ENCODE measurements at regions not wholly inside any gene's neighbourhood (a gene's known extent, or its start where the extent isn't known, plus 50 kb on each side); places are given as distances from the start of the nearest gene placed in this dataset.
"Not testable (repeated sequence)": the region's sequence is repeated elsewhere in the genome, so short reads cannot be mapped to it uniquely, and the experiment has no call there.

DNA sequence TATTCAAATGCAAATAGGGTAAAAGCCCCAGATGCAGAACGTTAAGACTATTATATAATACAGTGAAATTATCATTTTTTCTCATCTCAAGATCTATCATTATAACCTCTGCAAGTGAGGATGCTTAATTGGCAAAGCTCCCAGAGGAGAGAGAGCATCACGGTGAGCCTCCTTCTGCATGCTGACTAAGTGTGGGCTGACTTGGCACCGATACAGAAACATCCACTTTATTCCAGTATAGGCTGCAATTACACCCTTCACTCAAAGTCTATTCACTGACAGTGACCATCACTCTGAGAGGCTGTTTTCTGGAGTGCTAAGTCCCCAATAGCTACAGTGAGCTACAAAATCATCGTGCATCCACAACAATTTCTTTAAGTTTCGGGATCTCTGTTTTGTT is 171.1 kb upstream of the NBPF9 start:
- H3K9me3 ChIP-seq (ENCODE audit: low read length); CTCF ChIA-PET (ENCODE audit: unreplicated experiment); POLR2A ChIA-PET; H3K79me2 ChIP-seq (ENCODE audit: insufficient read depth, low read depth, low read length); H3K4me2 ChIP-seq (ENCODE audit: low read length); BruUV-seq (replicated peaks); H3K9me2 ChIP-seq (ENCODE audit: insufficient read depth, low read length); H2AFZ ChIP-seq (ENCODE audit: low read length); H3K4me1 ChIP-seq (ENCODE audit: insufficient read depth, low read length, poor library complexity, severe bottlenecking); H3K4me3 ChIP-seq (ENCODE audit: low read depth, low read length, poor library complexity, severe bottlenecking); H4K20me1 ChIP-seq (ENCODE audit: insufficient read depth, low read length); H3K27ac ChIP-seq (ENCODE audit: low read depth, low read length, poor library complexity, severe bottlenecking); intact Hi-C loops (cut with micrococcal nuclease; ENCODE audit: unreplicated experiment); H3K36me3 ChIP-seq (ENCODE audit: insufficient read depth, low read length); DNase-seq (ENCODE audit: low spot score): not testable (repeated sequence)

DNA sequence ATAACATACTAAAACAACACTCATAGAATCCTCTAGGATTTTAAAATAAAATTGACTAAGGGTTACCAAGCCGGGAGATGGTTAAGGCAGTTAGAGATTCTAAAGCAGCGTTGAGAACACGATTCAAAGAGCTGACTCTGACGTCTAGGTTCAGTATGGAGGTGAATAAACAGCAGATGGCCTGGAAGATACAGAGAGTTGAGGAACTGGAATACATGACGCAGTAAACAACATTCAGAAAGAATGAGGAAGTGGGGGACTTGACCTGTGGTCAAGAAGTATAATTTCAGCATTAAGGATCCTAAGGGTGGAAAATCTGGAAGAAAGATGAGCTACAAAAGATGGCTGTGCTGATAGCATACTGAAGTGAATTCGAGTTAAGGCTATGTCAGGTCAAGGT is 172.5 kb upstream of the NBPF9 start:
- DNase-seq (ENCODE audit: low spot score); POLR2A ChIA-PET; BruUV-seq (replicated peaks); H3K4me3 ChIP-seq (ENCODE audit: low read depth, low read length, poor library complexity, severe bottlenecking); intact Hi-C loops (cut with micrococcal nuclease; ENCODE audit: unreplicated experiment); H3K36me3 ChIP-seq (ENCODE audit: insufficient read depth, low read length); H3K9me2 ChIP-seq (ENCODE audit: insufficient read depth, low read length); H3K4me1 ChIP-seq (ENCODE audit: insufficient read depth, low read length, poor library complexity, severe bottlenecking); H4K20me1 ChIP-seq (ENCODE audit: insufficient read depth, low read length); H2AFZ ChIP-seq (ENCODE audit: low read length); H3K9me3 ChIP-seq (ENCODE audit: low read length); H3K79me2 ChIP-seq (ENCODE audit: insufficient read depth, low read depth, low read length); H3K4me2 ChIP-seq (ENCODE audit: low read length); H3K27ac ChIP-seq (ENCODE audit: low read depth, low read length, poor library complexity, severe bottlenecking); CTCF ChIA-PET (ENCODE audit: unreplicated experiment): not testable (repeated sequence)

DNA sequence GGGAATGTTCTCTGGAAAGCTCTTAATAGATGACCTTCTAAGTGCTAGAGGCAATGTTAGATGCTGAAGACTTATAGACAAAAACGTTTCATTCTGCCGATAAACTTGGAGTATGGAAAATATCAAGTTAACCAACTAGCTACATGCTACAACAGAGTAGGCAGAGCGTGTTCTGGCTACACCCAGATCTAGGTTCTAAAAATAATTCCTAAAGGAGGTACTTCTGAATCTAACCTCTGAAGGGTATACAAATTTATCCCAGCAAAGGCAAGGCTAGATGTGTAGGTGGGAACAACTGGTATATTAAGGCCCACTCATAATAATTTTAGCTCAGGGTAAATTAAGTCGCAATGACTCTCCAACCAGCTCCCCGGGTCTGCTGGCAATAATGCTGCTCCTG is 173.1 kb upstream of the NBPF9 start:
- H3K4me1 ChIP-seq (ENCODE audit: insufficient read depth, low read length, poor library complexity, severe bottlenecking); POLR2A ChIA-PET; H4K20me1 ChIP-seq (ENCODE audit: insufficient read depth, low read length); H2AFZ ChIP-seq (ENCODE audit: low read length); H3K9me3 ChIP-seq (ENCODE audit: low read length); DNase-seq (ENCODE audit: low spot score); H3K4me2 ChIP-seq (ENCODE audit: low read length); H3K4me3 ChIP-seq (ENCODE audit: low read depth, low read length, poor library complexity, severe bottlenecking); H3K9me2 ChIP-seq (ENCODE audit: insufficient read depth, low read length); H3K27ac ChIP-seq (ENCODE audit: low read depth, low read length, poor library complexity, severe bottlenecking); H3K36me3 ChIP-seq (ENCODE audit: insufficient read depth, low read length); BruUV-seq (replicated peaks); intact Hi-C loops (cut with micrococcal nuclease; ENCODE audit: unreplicated experiment); CTCF ChIA-PET (ENCODE audit: unreplicated experiment); H3K79me2 ChIP-seq (ENCODE audit: insufficient read depth, low read depth, low read length): not testable (repeated sequence)

DNA sequence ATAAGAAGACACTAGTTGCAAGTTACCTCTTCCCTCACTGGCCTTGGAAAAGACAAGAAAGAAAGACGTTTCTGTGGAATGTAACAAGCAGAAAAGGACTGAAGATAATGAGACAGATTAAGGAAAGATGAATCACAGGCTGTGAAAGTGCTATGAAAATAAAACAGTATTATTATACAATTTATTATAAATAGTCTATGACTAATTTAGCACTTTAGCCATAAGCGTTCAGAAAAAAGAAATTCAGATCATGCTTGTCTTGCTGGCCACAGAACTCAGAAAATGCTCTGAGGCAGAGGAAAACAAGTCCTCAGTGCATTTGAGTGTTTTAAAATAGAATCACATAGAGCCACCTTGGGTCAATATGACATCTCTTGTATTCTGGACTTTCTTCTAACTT is 174.8 kb upstream of the NBPF9 start:
- DNase-seq (ENCODE audit: low spot score); H3K4me3 ChIP-seq (ENCODE audit: low read depth, low read length, poor library complexity, severe bottlenecking); POLR2A ChIA-PET; H3K4me1 ChIP-seq (ENCODE audit: insufficient read depth, low read length, poor library complexity, severe bottlenecking); BruUV-seq (replicated peaks); H2AFZ ChIP-seq (ENCODE audit: low read length); H3K27ac ChIP-seq (ENCODE audit: low read depth, low read length, poor library complexity, severe bottlenecking); H3K79me2 ChIP-seq (ENCODE audit: insufficient read depth, low read depth, low read length); H3K4me2 ChIP-seq (ENCODE audit: low read length); CTCF ChIA-PET (ENCODE audit: unreplicated experiment); H3K36me3 ChIP-seq (ENCODE audit: insufficient read depth, low read length); H3K9me2 ChIP-seq (ENCODE audit: insufficient read depth, low read length); H4K20me1 ChIP-seq (ENCODE audit: insufficient read depth, low read length); intact Hi-C loops (cut with micrococcal nuclease; ENCODE audit: unreplicated experiment); H3K9me3 ChIP-seq (ENCODE audit: low read length): not testable (repeated sequence)

DNA sequence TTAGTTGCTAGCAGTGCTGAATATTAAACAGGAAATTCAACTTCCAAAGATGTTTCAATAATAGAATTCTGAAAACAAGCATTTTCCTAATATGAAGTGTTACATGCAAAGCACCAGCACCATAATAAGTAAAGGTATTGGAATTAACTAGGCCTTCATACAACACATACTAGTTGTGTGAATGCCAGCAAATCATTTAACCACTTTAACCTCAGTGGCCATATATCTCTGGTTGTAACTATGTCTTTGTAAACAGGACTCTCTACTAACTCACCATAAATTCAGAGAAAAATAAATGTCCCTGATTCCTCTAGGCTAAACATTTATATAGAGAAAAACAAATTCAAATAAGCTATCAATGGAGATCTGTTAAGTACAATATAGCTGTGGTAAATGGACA is 175.7 kb upstream of the NBPF9 start:
- H3K36me3 ChIP-seq (ENCODE audit: insufficient read depth, low read length); H3K4me1 ChIP-seq (ENCODE audit: insufficient read depth, low read length, poor library complexity, severe bottlenecking); H3K4me2 ChIP-seq (ENCODE audit: low read length); POLR2A ChIA-PET; CTCF ChIA-PET (ENCODE audit: unreplicated experiment); H3K4me3 ChIP-seq (ENCODE audit: low read depth, low read length, poor library complexity, severe bottlenecking); BruUV-seq (replicated peaks); H3K9me3 ChIP-seq (ENCODE audit: low read length); DNase-seq (ENCODE audit: low spot score); H4K20me1 ChIP-seq (ENCODE audit: insufficient read depth, low read length); H3K9me2 ChIP-seq (ENCODE audit: insufficient read depth, low read length); intact Hi-C loops (cut with micrococcal nuclease; ENCODE audit: unreplicated experiment); H3K27ac ChIP-seq (ENCODE audit: low read depth, low read length, poor library complexity, severe bottlenecking); H2AFZ ChIP-seq (ENCODE audit: low read length); H3K79me2 ChIP-seq (ENCODE audit: insufficient read depth, low read depth, low read length): not testable (repeated sequence)

DNA sequence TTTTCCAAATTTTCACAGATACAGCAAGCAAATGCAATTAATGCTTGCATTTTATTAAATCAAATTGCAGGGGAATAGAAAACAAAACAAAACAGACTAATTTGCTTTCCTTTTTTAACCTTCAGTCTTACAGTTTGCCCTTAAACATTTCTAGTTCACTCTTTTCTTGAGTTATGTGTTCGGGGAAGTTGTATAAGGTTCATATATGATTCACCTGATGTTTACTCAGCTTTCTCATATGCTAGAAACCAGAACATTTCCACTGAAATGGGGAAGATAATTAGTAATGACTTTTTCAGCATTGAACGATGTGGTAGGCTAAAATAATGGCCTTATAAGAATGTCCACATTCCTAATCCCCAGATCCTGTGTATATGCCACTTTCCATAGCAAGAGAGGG is 176.2 kb upstream of the NBPF9 start:
- H3K4me3 ChIP-seq (ENCODE audit: low read depth, low read length, poor library complexity, severe bottlenecking); H3K36me3 ChIP-seq (ENCODE audit: insufficient read depth, low read length); H3K4me1 ChIP-seq (ENCODE audit: insufficient read depth, low read length, poor library complexity, severe bottlenecking); H3K9me3 ChIP-seq (ENCODE audit: low read length); H3K27ac ChIP-seq (ENCODE audit: low read depth, low read length, poor library complexity, severe bottlenecking); H2AFZ ChIP-seq (ENCODE audit: low read length); CTCF ChIA-PET (ENCODE audit: unreplicated experiment); H3K4me2 ChIP-seq (ENCODE audit: low read length); H3K79me2 ChIP-seq (ENCODE audit: insufficient read depth, low read depth, low read length); BruUV-seq (replicated peaks); H4K20me1 ChIP-seq (ENCODE audit: insufficient read depth, low read length); POLR2A ChIA-PET; DNase-seq (ENCODE audit: low spot score); intact Hi-C loops (cut with micrococcal nuclease; ENCODE audit: unreplicated experiment); H3K9me2 ChIP-seq (ENCODE audit: insufficient read depth, low read length): not testable (repeated sequence)

DNA sequence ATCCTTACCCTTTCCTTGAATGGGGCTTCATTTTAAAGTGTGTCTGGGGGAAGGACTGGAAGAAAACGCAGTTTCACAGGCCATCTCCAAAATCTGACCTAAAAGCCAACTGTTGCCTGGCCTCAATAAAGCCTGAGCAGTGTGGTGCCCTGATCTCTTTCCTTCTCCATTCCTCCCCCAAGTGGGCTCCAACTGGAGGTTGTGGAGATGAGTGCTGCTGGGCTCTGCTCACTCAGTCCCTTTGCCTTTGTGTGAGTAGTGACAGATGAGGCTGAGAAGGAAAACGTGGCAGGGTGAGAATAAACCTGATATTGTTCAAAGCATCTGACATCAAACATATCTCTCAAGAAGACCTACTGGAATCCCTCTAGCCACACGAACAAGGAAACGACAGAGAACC is 181.4 kb upstream of the NBPF9 start:
- H4K20me1 ChIP-seq (ENCODE audit: insufficient read depth, low read length); CTCF ChIA-PET (ENCODE audit: unreplicated experiment); POLR2A ChIA-PET; H3K79me2 ChIP-seq (ENCODE audit: insufficient read depth, low read depth, low read length); H3K4me2 ChIP-seq (ENCODE audit: low read length); H2AFZ ChIP-seq (ENCODE audit: low read length); H3K36me3 ChIP-seq (ENCODE audit: insufficient read depth, low read length); intact Hi-C loops (cut with micrococcal nuclease; ENCODE audit: unreplicated experiment); DNase-seq (ENCODE audit: low spot score); H3K4me3 ChIP-seq (ENCODE audit: low read depth, low read length, poor library complexity, severe bottlenecking); H3K9me3 ChIP-seq (ENCODE audit: low read length); H3K4me1 ChIP-seq (ENCODE audit: insufficient read depth, low read length, poor library complexity, severe bottlenecking); H3K27ac ChIP-seq (ENCODE audit: low read depth, low read length, poor library complexity, severe bottlenecking); BruUV-seq (replicated peaks); H3K9me2 ChIP-seq (ENCODE audit: insufficient read depth, low read length): not testable (repeated sequence)
